Activated CD4-positive, CD25-positive, alpha-beta regulatory T cell (primary cell): ENCODE measurements at regions not wholly inside any gene's neighbourhood (a gene's known extent, or its start where the extent isn't known, plus 50 kb on each side); places are given as distances from the start of the nearest gene placed in this dataset.

ENCODE experiments used
- DNase-seq, 4 experiments: peaks; one replicate each; lab custom pipeline; 2025; lab: John Stamatoyannopoulos, UW

DNA sequence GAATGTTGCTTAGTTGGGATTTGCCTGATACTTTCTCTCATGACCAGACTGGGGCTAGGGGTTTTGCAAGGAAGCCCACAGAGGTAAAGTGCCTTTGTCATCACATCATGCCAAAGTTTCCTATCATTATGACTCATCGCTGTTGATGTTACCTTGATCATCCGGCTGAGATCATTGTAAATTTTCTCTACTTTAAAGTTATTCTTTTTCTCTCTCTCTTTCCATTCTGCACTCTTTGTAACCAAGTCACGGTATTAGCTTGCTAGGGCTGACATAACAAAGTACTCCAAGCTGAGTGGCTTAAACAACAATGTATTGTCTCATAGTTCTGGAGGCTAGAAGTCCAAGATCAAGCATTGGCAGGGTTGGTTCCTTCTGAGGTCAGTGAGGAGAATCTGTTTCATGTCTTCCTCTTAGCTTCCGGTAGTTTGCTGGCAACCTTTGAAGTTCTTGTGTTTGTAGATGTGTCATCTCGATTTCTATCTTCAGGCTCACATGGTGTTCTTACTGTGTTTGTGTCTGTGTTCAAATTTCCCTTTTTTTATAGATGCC is 113.0 kb downstream of the DTHD1 start:
- peak in 2 of 4 experiments; percentile 2 to 4 for DNase-seq

DNA sequence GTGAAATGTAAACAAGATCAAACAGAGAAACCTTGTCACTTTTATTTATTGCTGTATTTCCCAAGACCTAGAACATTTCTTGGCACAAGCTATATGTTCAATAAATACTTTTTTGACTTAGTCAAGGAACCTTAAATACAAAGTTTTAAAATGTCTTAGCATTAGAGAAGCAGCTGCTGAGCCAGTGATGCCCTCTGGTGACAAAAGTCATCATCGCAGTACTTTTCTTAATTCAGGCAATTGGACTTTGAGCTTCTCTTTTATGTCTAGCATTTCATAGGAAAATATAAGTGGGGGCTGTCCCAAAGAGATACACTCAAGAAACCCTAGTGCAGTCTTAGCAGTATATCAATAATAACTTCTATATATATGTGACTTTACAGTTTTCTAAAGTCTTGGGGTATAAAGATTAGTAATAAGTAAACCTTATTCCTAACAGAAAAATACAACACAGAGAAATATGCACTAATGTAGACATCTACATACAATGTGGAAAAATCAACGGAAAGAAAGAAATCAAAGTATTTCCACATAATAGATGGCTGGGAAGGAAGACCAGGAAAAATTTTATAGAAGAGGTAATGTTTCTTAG is 118.4 kb downstream of the DTHD1 start:
- DNase-seq: peak in 2 of 4 experiments; percentile 6 to 9

DNA sequence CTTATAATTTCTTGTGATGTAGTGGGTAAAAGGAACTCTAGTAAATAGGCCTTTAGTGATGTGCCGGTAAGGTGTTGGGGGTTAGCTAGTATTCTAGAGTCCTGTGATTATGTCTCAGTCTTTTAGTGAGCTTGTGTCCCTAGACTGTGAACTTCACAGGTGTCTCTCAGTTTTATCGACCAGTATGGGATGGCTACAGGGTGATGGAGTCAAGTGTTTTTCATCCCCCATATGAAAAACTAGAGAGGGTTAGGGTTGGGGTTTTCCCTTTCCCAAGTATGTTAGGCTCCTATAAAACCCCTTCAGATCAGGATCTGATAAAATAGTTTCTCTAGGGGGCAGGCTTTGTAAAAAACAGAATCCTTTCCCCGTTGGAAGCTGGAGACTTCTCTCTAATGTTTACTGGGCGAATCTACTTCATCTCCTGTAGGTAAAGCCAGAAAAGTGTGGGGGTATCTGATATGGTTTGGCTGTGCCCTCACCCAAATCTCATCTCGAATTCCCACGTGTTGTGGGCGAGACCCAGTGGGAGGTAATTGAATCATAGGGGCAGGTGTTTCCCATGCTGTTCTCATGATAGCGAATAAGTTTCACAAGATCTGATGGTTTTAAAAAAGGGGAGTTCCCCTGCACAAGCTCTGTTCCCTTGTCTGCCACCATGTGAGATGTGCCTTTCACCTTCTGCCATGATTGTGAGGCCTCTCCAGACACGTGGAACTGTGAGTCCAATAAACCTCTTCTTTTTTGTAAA is 120.8 kb downstream of the DTHD1 start:
- DNase-seq: no peak

DNA sequence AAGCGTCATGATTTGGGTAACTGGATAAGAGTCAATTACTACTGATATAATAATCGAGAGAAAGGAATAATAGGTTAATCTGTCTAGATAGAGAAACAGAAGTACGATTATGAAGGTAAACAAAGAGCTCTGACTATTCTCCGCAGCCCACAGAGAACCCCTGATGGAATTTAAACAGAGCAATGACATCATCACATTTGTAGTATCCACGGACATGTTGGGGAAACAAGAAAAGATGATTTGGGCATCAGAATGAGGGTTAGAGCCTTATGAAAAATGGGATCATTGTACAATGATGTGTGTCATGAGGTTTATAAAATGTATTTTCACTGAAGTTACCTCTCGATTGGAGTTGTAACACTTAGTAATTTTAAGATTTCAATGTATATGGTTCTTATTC is 129.9 kb downstream of the DTHD1 start:
- DNase-seq: no peak

DNA sequence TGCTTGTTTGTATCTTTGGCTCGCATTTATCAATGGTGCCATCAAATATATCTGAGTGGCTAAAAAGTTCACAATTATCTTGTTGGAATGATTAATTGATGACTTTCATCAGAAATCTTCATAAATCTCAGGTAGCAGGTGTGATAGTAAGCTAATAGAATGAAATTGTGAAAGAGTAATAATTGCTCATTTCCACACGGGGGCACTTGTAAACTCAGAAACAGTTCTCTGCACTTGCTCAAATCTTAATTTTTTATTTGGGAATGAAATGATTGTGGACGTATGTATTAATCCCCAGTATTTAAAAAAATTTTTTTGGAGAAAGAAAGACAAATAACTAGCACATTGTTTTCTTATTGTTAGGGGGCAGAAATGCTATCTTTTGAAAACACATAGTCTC is 132.8 kb downstream of the DTHD1 start:
- DNase-seq: no peak

DNA sequence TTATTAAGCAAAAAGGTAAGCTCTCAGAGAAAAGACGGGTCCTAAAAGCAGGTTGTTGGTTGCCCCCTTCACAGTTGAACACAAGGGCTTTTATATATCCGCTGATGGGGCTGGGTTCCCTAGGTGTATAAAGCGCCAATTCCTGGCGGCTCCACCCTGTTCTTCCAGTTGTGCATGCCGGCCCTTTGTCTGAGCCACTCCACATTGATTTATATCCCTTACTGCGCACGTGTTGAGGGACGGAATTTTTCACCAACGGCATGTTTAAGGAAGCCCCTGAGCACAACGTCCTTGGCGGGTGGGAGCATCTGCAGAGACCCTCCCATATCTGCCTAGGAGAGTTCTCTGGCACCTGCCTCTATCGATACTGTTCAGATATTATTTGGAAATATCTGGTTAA is 135.7 kb downstream of the DTHD1 start:
- no peak for DNase-seq

DNA sequence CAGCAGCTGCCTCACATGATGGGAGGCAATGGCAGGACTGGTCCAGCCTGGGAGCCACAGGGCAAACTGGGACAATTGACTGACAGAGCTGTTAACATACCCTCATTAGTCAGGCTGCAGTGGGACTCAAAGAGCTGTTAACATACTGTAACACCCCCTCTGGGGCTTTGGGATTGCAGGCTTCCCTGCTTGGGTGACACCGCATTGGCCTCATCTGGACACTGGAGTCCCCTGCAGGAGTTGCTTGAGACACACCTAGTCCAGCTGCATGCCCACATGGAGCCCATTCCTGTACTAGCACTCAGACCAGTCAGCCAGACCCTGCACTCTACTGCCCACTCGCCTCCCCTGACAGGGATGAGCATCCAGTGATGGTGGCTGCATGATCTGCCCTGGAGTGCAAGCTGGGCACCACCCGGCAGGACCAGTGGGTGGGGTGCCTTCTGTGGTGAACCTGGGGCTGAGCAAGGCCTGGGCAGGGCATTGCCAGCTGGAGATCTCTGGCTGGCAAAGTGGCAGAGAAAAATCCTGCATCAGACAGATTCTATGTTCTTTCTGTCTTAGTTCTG is 138.8 kb downstream of the DTHD1 start:
- DNase-seq: no peak

DNA sequence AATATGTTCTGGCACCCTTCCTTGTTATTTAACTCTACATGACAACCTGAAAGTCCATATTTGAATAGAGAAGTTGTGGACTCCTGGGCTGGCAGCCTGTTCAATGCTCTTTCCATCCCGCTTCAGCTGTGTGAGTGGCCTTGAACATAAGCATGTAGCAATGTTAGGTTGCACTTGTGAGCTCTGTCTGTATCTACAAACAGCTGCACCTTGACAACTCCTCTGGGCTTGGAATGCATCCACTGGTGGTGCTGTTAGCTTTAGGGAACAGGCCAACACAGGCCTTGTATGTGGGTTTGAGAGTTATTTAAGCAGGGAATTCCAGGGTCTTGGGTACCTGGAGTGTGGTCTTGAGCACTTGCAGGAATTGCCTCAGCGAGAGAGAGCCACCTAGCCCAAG is 141.2 kb downstream of the DTHD1 start:
- no peak for DNase-seq

DNA sequence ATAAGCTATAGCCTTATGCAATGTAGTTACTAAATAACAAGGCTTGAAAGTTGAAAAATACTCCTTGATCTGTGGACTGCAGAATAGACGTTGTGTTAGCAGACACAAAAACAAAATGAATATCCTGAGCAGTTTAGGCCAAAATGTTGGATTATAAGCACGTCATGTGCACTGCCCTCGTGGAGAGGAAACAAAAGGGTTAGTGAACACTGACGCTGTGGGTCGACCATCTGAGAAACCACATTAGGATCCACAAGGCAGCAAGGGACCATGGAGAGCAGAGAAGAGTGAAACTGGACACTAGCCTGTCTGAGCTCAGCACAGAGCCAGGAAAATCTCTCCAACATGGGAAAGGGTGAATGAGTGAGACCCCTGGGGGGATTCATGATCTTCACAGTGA is 145.3 kb downstream of the DTHD1 start:
- no peak for DNase-seq

DNA sequence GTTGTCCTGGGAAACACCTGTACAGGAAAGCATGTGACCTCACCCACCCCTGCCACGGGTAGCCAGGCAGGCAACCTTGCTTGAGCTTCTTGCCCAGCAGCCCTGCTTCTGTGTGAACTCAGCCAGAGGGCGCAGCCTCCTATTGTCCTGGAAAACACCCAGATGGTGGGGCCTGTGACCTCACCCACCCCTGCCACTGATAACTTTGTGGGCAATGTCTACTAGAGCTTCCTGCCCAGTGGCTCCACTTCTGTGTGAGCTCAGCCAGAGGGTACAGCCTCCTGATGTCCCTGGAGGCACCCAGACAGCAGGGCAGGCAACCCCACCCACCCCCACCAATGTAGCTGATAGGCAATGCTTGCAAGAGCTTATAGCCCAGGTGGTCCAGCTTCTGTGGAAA is 146.3 kb downstream of the DTHD1 start:
- DNase-seq: no peak

DNA sequence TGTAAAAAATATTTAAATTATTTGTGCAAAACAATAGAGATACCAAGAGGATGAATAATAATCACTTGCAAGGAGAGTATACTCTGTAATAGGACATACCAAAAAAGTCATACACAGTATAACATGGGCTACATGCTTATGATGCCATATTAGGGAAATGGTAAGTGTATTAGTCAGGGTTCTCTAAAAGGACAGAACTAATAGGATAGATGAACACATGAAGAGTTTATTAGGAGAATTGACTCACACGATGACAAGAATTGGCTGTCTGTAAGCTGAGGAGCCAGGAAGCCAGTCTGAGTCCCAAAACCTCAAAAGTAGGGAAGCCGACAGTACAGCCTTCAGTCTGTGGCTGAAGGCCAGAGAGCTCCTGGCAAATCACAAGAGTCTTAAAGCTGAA is 151.2 kb downstream of the DTHD1 start:
- no peak for DNase-seq

DNA sequence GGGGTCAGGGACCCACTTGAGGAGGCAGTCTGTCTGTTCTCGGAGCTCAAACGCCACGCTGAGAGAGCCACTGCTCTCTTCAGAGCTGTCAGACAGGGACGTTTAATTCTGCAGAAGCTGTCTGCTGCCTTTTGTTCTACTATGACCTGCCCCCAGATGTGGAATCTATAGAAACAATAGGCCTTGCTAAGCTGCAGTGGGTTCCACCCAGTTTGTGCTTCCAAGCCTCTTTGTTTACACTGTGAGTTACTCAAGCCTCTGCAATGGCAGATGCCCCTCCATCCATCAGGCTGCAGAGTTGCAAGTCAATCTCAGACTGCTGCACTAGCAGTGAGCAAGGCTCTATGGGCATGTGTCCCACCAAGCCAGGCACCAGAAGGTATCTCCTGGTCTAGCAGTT is 158.1 kb downstream of the DTHD1 start:
- no peak for DNase-seq

DNA sequence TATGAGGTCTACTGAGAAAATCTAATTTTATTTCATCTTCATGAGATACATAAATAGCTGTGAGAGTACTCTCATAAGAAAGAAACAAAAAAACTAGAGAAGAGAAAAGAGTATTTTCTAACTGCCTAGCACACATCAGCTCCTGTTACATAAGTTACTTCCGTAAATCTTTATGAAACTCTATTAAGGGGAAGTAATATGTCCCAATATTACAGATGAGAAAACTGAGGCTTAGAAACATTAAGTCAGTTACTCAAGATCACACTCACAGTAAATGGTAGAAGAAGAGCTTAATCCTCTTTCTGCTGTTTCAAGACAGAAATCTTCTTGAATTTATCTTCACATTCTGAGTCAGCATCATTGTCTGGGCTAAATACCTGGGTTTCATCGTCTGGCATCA is 164.1 kb downstream of the DTHD1 start:
- DNase-seq: no peak

DNA sequence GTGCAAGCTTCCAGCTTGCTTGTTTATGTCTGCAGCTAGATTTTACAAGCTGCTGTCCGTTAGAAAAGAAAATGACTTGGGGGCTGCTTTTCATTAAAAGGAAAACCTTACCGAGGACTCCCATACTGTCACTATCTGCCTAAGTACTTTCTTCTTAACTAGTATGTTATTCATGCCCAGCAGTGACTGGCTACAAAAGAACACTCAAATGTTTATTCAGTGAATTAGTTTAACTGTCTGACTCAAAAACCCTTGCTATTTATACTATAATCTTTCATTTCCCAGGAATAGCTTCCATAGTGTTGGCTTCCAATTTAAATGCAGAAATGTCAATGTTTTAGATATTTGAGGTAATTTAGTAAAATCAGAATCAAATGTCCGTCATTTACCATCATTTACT is 164.9 kb downstream of the DTHD1 start:
- no peak for DNase-seq

DNA sequence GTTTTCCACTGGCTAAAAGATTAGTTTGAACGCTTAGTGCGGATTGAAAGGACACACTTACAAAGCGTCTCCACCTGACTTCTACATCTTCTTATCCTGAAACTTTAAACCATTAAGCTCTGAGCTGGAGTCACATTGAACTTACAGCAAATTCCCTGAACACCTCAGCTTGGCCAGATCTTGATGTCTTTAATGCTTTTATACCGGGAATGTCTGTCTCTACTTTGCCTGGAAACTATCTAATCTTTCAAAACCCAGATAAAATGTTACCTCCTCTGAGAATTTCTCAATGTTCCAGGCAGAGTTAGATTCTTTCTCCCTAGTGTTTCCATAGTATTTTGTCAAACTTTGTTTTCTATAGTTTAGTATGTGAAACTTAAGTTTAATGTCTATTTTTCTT is 179.9 kb downstream of the DTHD1 start:
- no peak for DNase-seq

DNA sequence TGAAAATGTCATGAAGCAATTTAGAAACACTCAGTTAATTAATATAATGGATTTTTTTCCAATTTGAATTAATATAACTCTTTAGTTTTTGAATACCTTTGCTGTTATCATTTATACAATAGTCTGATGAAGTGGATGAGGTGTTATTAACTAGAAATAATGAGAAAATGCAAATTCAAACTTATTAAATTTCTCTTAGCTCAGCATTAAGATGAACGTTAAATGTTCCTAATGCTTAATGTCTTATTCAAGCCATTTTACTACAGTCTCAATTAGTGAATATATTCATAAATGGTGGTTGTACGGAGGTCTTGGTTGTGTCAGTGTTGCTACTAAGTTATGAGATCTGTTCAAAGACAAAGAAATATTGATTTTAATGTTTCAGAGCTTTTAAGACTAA is 186.3 kb downstream of the DTHD1 start:
- DNase-seq: no peak

DNA sequence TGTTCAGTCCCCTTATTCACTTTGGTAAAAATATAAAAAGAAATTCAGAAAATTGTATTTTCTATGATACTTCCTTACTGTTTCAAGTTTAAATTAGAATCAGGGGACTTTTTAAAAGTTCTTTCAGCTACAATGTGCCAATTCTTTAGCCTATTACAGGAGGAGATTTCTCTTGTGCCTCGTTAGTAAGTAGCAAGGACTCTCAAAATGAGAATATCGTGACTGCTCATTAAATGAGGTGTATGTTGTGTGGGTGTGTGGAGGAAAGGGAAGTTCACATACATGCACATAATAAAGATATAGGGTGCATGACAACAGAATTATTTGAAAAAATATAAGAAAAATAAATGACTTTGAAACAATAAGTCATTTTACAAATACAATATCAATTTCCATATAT is 190.5 kb downstream of the DTHD1 start:
- no peak for DNase-seq

DNA sequence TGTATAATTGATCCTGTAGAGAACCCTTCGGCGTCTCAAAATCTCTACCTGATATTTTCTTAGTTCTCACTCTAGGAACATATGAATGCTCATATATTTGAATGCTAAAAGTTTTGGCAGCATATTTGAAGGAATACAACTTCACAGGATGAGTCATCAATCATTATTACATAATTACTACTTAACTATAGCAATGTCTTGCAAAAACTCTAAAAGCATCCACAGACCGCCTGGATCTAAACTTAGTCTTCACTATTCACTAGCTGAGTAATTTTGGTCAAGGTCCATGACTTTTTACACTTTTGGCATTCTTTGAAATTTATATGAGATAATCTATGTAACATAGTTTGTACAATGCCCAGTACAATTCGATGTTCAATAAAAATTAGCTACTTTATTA is 194.7 kb downstream of the DTHD1 start:
- no peak for DNase-seq

DNA sequence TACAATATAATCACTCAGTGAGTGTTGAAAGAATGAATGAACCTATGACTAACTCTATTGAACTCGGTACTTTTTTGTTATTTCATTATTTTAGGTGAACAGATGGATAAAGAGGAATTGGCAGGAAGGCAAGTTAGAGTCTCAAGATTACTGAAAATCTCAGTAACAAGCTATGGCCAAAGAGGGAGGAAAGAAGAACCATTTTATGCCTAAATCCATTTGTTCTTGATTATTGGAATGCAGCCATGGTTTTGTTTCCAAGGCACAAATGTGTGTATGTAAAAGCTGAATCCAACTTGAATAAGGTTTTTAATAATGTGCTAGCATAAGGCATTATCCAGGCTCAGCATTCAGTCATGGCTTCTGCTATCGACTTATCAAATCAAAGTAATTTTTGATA is 196.4 kb downstream of the DTHD1 start:
- DNase-seq: no peak

DNA sequence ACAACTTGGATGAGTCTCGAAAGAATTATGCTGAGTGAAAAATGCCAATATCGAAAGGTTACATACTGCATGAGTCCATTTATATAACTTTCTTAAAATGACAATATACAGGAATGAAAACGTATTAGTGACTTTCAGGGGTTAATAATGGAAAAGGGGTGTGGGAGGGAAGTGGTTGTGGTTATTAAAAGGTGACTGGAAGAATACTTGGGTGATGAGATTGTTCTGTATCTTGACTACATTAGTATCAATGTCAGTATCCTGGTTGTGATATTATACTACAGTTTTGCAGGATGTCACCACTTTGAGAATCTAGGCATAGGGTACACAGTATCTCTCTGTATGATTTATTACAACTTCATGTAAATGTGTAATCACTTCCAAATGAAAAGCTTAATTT is 204.5 kb downstream of the DTHD1 start:
- no peak for DNase-seq

DNA sequence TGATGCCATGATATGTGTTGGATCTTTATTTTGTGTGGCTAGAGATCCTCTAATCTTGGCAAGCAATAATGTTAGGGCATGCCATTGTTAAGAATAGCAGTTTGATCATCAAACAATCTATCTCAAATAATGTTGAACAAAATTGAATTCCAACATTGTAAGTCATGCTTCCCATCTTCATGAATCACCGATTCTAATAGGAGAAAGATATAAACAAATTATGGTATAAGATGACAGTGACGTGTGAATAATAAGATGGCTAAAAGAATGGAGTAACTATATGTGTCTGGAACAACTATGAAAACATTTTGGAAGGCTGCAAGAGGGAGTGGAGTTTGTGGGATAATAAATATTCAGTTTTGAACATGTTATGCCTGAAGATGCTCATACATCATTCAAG is 208.4 kb downstream of the DTHD1 start:
- no peak for DNase-seq

DNA sequence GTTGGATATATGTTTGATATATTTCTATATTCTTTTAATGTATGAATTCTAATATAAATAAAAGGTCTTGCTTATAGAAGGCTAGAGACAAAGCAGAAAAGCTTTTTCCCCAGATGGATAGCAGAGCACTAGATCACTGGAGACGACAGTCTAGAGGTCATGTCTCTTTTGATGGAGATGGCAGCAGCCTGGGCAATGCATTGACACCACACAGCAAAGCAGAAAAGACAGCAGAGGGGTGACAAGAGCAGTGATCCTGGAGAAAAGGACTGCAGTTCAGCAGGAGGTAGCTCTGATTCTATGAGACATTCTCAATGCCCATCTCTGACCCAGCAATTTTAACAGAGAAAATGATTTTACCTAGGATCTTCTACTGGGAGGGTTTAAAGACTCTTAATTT is 210.6 kb downstream of the DTHD1 start:
- DNase-seq: no peak

DNA sequence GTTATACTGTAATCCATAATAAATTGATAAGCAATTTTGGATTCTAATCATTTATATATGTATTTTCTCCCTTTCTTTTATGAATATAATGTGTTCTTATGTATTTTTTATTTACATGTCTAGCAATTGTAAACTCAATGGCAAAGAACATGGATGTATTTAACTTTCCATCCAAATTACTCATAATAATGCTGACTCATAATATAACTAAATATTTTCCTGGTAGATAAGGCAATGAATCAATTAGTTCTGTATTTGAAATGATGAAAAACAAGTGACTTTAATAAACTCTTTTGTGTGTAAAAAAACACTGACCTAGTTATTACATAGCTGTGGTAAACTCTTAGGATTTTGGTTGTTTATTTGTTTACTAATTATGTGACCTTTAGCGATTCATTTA is 211.2 kb downstream of the DTHD1 start:
- DNase-seq: no peak

DNA sequence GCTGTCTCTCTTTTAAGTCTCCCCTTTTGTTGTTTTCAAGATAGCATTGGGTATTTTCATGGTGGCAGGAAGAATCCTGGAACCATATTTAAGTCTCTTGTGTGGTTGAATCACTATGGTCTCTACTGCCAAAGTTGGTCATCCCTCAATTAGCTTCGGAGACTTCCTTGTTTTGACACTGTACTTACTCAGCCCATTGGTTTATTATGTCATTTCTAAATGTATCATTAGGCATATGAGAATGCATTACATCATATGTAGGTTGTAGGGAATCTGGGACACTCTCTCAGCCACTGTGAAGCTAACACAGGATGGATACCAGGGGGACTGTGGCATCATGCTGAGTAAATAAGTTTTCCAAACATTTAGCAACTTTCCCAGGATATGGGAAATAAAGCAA is 211.8 kb downstream of the DTHD1 start:
- DNase-seq: no peak
